B cell (primary cell): ENCODE measurements at regions not wholly inside any gene's neighbourhood (a gene's known extent, or its start where the extent isn't known, plus 50 kb on each side); places are given as distances from the start of the nearest gene placed in this dataset.

Experiments
- ATAC-seq: fragments of 200-7000 bp; cut with Tn5 transposase; one replicate; pipeline ENCODE4 v1.10.0; 2021; ENCODE audit warnings: low read depth, mild to moderate bottlenecking, moderate number of reproducible peaks, moderate library complexity
- CTCF ChIA-PET: fragments of 350-600 bp; sonication (Branson Sonifier 250); formaldehyde crosslinking; loops from one replicate; lab custom pipeline; 2021; ENCODE audit warnings: antibody characterized with exemption, inconsistent platforms; lab: Charles Lee
- POLR2A ChIA-PET: fragments of 350-600 bp; sonication (Branson Sonifier 250); formaldehyde crosslinking; loops from one replicate; lab custom pipeline; 2021; ENCODE audit warnings: antibody characterized with exemption; lab: Charles Lee
- DNase-seq: peaks from one replicate; pipeline ENCODE4 v3.0.0; 2013
- H2AFZ ChIP-seq: 2 replicates; pipeline ENCODE4 v1.6.1; 2012; ENCODE audit warnings: mild to moderate bottlenecking, low read depth, low read length; ENCODE audit not compliant: insufficient read depth, poor library complexity, severe bottlenecking
- H3K27ac ChIP-seq, 2 donors: 1 replicate in 1 of 2; 2 replicates in 1 of 2; pipeline ENCODE4 v1.5.1; 2012 to 2013; ENCODE audit warnings: low read length in 2 of 2, mild to moderate bottlenecking in 2 of 2, moderate library complexity in 1 of 2
- H3K27me3 ChIP-seq, 4 experiments: fragments of 200-600 bp in 1 of 4; sonication (generic) in 1 of 4; replicated peaks in 1 of 4; 1 replicate in 2 of 4; 2 replicates in 2 of 4; pipeline versions ENCODE4 v1.6.1 to v1.7.0; 2013 to 2016; ENCODE audit warnings: low read length in 3 of 4, mild to moderate bottlenecking in 2 of 4, mixed read lengths in 1 of 4, moderate library complexity in 1 of 4; ENCODE audit not compliant: insufficient read depth in 4 of 4, control insufficient read depth in 3 of 4; ENCODE audit errors: control extremely low read depth in 1 of 4
- H3K36me3 ChIP-seq, 2 experiments: replicated peaks in 1 of 2; 1 replicate in 1 of 2; 2 replicates in 1 of 2; pipeline versions ENCODE4 v1.6.1 to v1.7.1; 2013; ENCODE audit warnings: low read length in 1 of 2; ENCODE audit not compliant: insufficient read depth in 2 of 2, control insufficient read depth in 1 of 2; ENCODE audit errors: control extremely low read depth in 1 of 2, extremely low read depth in 1 of 2
- H3K4me1 ChIP-seq, 2 donors: fragments of 200-600 bp in 1 of 2; sonication (generic) in 1 of 2; 1 replicate in 1 of 2; 2 replicates in 1 of 2; pipeline versions ENCODE4 v1.5.1 to v1.6.1; 2013 to 2017; ENCODE audit warnings: low read length in 2 of 2; ENCODE audit not compliant: control insufficient read depth in 2 of 2, insufficient read depth in 2 of 2
- H3K4me2 ChIP-seq: replicated peaks from 2 replicates; pipeline ENCODE3; 2012; ENCODE audit warnings: mild to moderate bottlenecking, low read depth, low read length; ENCODE audit not compliant: poor library complexity, severe bottlenecking
- H3K4me3 ChIP-seq, 5 experiments: fragments of 200-600 bp in 1 of 5; sonication (generic) in 1 of 5; 1 replicate in 3 of 5; 2 replicates in 2 of 5; pipeline versions ENCODE4 v1.5.1 to v1.7.0; 2011 to 2016; ENCODE audit warnings: low read length in 4 of 5, mild to moderate bottlenecking in 4 of 5, low read depth in 2 of 5, control low read depth in 1 of 5, moderate library complexity in 1 of 5; ENCODE audit not compliant: insufficient read depth in 1 of 5; ENCODE audit errors: control extremely low read depth in 1 of 5, extremely low read depth in 1 of 5
- H3K79me2 ChIP-seq: fragments of 200-600 bp; sonication (generic); one replicate; pipeline ENCODE4 v1.6.0; 2016; ENCODE audit warnings: low read length; ENCODE audit not compliant: control insufficient read depth, insufficient read depth
- H3K9ac ChIP-seq: fragments of 200-600 bp; sonication (generic); 2 replicates; pipeline ENCODE4 v1.6.1; 2017; ENCODE audit warnings: mild to moderate bottlenecking, low read length, moderate library complexity
- H3K9me3 ChIP-seq, 3 donors: one replicate each; pipeline versions ENCODE4 v1.6.1 to v1.7.1; 2013; ENCODE audit warnings: low read length in 2 of 3; ENCODE audit not compliant: control insufficient read depth in 2 of 3, insufficient read depth in 1 of 3; ENCODE audit errors: control extremely low read depth in 1 of 3
- H4K20me1 ChIP-seq: 2 replicates; pipeline ENCODE4 v1.6.0; 2012; ENCODE audit warnings: mild to moderate bottlenecking, low read length; ENCODE audit not compliant: insufficient read depth, control insufficient read depth, poor library complexity, severe bottlenecking
- H3K27ac Mint-ChIP-seq: one replicate; pipeline ENCODE4 v1.8.0; 2021; ENCODE audit warnings: mixed read lengths
- H3K27me3 Mint-ChIP-seq: one replicate; pipeline ENCODE4 v1.8.0; 2021; ENCODE audit warnings: mixed read lengths
- H3K4me1 Mint-ChIP-seq: one replicate; pipeline ENCODE4 v1.8.0; 2021; ENCODE audit warnings: mixed read lengths
- H3K4me3 Mint-ChIP-seq: one replicate; pipeline ENCODE4 v1.8.0; 2021; ENCODE audit warnings: mixed read lengths
- H3K9me3 Mint-ChIP-seq: one replicate; pipeline ENCODE4 v1.8.0; 2022; ENCODE audit warnings: mixed read lengths; ENCODE audit not compliant: insufficient read depth
- EZH2 ChIP-seq: IDR thresholded peaks from 2 replicates; pipeline ENCODE4 v1.6.1; 2012; ENCODE audit warnings: borderline replicate concordance, low read depth, mild to moderate bottlenecking, moderate library complexity, low read length; ENCODE audit not compliant: insufficient read depth, poor library complexity, severe bottlenecking
- WGBS: methylation state at CpG from one replicate; pipeline ENCODE4 v1.1.5; 2013; ENCODE audit warnings: missing lambda C conversion rate; ENCODE audit not compliant: insufficient coverage; 5-methylcytosine and 5-hydroxymethylcytosine counted together
- intact Hi-C: fragments of 100-400 bp; cut with micrococcal nuclease; formaldehyde crosslinking; loops from one replicate; pipeline ENCODE4 v1.10.0; 2022
- TF ChIP-seq, protein P1 (sequence below): fragments of 200-600 bp; IDR thresholded peaks from one replicate; pipeline ENCODE4 v1.8.0; 2022; ENCODE audit warnings: antibody characterized with exemption, mild to moderate bottlenecking

DNA sequence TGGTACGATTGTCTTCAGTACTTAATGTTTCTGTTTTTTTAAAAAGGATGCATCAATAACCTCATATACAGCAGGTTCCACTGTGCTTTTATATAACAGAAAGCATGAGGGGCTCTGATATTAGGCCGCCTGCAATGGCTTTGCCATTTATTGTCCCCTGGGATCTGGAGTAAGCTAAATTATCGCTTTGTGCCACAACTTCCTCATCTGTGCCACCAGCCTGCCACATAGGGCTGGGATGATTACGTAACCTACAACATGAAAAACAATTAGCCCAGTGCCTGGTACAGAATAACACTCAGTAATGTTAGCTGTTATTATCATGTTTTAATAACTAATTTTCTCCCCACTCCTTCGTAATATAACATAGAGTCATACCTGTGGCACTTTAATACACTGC lies 65.5 kb upstream of the TRIM2 start:
- H2AFZ ChIP-seq, result no peak overlapping the region
- H3K4me2 ChIP-seq, result peak overlapping the region; percentile 7
- peaks cover 0 to 3% (median 0%) of the 10 kb centered on the region in 3 donors for H3K9me3 ChIP-seq
- CTCF ChIA-PET, result interaction anchor here (1.2 to 3.9 kb wide), 2 partner anchors 10 to 505 kb away, joined by 3 to 20 read pairs; no protein-coding TSS in a partner anchor
- peaks cover 39% of the 10 kb centered on the region for H3K27me3 Mint-ChIP-seq
- peak; percentile 81 for ATAC-seq
- H3K36me3 ChIP-seq, result no peaks in the 10 kb centered on the region
- H3K4me3 ChIP-seq, result no peak overlapping the region
- H3K27ac ChIP-seq, result no peak overlapping the region
- peaks cover 0 to 22% (median 9%) of the 10 kb centered on the region in 4 experiments for H3K27me3 ChIP-seq
- H3K79me2 ChIP-seq, result no peaks in the 10 kb centered on the region
- H4K20me1 ChIP-seq, result no peaks in the 10 kb centered on the region
- H3K4me1 Mint-ChIP-seq, result peaks cover 24% of the 10 kb centered on the region
- peak; percentile 70 for DNase-seq
- no peak overlapping the region for H3K4me3 Mint-ChIP-seq
- POLR2A ChIA-PET, result interaction anchor here (0.6 kb wide), 1 partner anchor 286 kb away, joined by 6 read pairs; no protein-coding TSS in a partner anchor
- peaks cover 26 to 34% of the 10 kb centered on the region in 2 donors for H3K4me1 ChIP-seq
- TF ChIP-seq EZH2, result no peak
- TF ChIP-seq, protein P1, sequence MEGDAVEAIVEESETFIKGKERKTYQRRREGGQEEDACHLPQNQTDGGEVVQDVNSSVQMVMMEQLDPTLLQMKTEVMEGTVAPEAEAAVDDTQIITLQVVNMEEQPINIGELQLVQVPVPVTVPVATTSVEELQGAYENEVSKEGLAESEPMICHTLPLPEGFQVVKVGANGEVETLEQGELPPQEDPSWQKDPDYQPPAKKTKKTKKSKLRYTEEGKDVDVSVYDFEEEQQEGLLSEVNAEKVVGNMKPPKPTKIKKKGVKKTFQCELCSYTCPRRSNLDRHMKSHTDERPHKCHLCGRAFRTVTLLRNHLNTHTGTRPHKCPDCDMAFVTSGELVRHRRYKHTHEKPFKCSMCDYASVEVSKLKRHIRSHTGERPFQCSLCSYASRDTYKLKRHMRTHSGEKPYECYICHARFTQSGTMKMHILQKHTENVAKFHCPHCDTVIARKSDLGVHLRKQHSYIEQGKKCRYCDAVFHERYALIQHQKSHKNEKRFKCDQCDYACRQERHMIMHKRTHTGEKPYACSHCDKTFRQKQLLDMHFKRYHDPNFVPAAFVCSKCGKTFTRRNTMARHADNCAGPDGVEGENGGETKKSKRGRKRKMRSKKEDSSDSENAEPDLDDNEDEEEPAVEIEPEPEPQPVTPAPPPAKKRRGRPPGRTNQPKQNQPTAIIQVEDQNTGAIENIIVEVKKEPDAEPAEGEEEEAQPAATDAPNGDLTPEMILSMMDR, result no peak
- no peaks in the 10 kb centered on the region for H3K9me3 Mint-ChIP-seq
- 0% methylated on average over 2 of the region's 5 CpGs for WGBS
- H3K9ac ChIP-seq, result no peak overlapping the region
- no peak overlapping the region for H3K27ac Mint-ChIP-seq
- intact Hi-C loops, result loop anchor here (5.0 kb wide), 1 partner anchor 109 kb away; no protein-coding TSS in a partner anchor

DNA sequence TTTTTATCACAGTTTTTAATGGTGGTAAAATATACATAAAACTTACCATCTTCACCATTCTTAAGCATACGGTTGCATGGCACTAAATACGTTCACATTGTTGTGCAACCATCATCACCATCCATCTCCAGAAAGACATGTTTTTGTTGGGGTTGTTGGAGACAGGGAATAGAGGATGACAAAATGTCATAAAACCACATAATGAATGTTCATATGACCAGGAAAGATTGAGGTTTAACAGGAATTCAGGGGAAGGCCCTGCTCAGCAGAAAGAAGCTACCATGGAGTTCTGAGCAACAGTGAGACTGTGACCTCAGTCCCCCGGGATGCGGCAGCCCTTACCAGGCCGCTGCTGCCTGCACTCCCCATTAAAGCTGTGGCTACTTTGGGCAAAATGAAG lies 63.9 kb upstream of the TRIM2 start:
- no peak for ATAC-seq
- WGBS, result 82% methylated on average over 2 of the region's 5 CpGs
- Histone ChIP-seq H3K4me1 (peaks cover 18 to 20% of the 10 kb centered on the region in 2 donors), H3K27ac (no peak overlapping the region), H3K4me2 (no peak overlapping the region), H3K36me3 (no peaks in the 10 kb centered on the region), H3K4me3 (no peak overlapping the region), H4K20me1 (no peaks in the 10 kb centered on the region), H3K79me2 (no peaks in the 10 kb centered on the region), H3K27me3 (peaks cover 0 to 18% (median 8%) of the 10 kb centered on the region in 4 experiments), H3K9me3 (peaks cover 0 to 3% (median 0%) of the 10 kb centered on the region in 3 donors), H3K9ac (no peak overlapping the region), H2AFZ (no peak overlapping the region)
- no peak for DNase-seq
- H3K4me1 Mint-ChIP-seq, result peaks cover 10% of the 10 kb centered on the region
- TF ChIP-seq, protein P1, result no peak
- no peak for TF ChIP-seq EZH2
- no peak overlapping the region for H3K27ac Mint-ChIP-seq
- ChIA-PET POLR2A (no interaction called here), CTCF (interaction anchor here (1.0 to 1.1 kb wide), 2 partner anchors 12 to 504 kb away, joined by 3 to 4 read pairs; no protein-coding TSS in a partner anchor)
- H3K9me3 Mint-ChIP-seq, result no peaks in the 10 kb centered on the region
- intact Hi-C loops, result no loop called here
- H3K27me3 Mint-ChIP-seq, result peaks cover 29% of the 10 kb centered on the region
- H3K4me3 Mint-ChIP-seq, result no peak overlapping the region
